Upper lobe of right lung (tissue), 1 donor: ENCODE measurements at regions not wholly inside any gene's neighbourhood (a gene's known extent, or its start where the extent isn't known, plus 50 kb on each side); places are given as distances from the start of the nearest gene placed in this dataset.

Experiments used
- ATAC-seq: fragments of 200-7000 bp; cut with Tn5 transposase; one replicate; pipeline ENCODE4 v1.9.1; 2020; ENCODE audit warnings: mild to moderate bottlenecking, moderate library complexity
- DNase-seq: peaks from one replicate; pipeline ENCODE4 v3.0.0-alpha.2; 2020
- H3K27ac ChIP-seq: fragments of 200-600 bp; one replicate; pipeline ENCODE4 v1.8.0; 2022
- H3K27me3 ChIP-seq: fragments of 200-600 bp; one replicate; pipeline ENCODE4 v1.8.0; 2022; ENCODE audit warnings: mild to moderate bottlenecking
- H3K36me3 ChIP-seq: fragments of 200-600 bp; one replicate; pipeline ENCODE4 v1.8.0; 2022
- H3K4me1 ChIP-seq: fragments of 200-600 bp; one replicate; pipeline ENCODE4 v1.8.0; 2022
- H3K4me3 ChIP-seq: fragments of 200-600 bp; one replicate; pipeline ENCODE4 v1.8.0; 2022; ENCODE audit warnings: mild to moderate bottlenecking
- H3K9me3 ChIP-seq: fragments of 200-600 bp; one replicate; pipeline ENCODE4 v1.8.0; 2022
- CTCF ChIP-seq: fragments of 200-600 bp; IDR thresholded peaks from one replicate; pipeline ENCODE4 v1.8.0; 2022; ENCODE audit warnings: antibody characterized with exemption
- intact Hi-C: fragments of 100-400 bp; cut with DNase I; formaldehyde crosslinking; loops from one replicate; pipeline ENCODE4 v1.11.0; 2022
- donor health status: DM: no; HTN: yes; CAD: no; lungs with severe emphysema.

GRCh38 chr5:12707560-12707959 lies 803.3 kb upstream of the CTNND2 start:
- no peaks in the 10 kb centered on the region for H3K27me3 ChIP-seq
- no peaks in the 10 kb centered on the region for H3K36me3 ChIP-seq
- ATAC-seq, result no peak
- no peaks in the 10 kb centered on the region for H3K9me3 ChIP-seq
- H3K27ac ChIP-seq, result no peak overlapping the region
- H3K4me3 ChIP-seq, result no peak overlapping the region
- intact Hi-C loops, result no loop called here
- TF ChIP-seq CTCF, result no peak
- no peak for DNase-seq
- no peaks in the 10 kb centered on the region for H3K4me1 ChIP-seq

GRCh38 chr5:12704955-12705354 lies 800.7 kb upstream of the CTNND2 start:
- DNase-seq (no peak), ATAC-seq (no peak)
- Histone ChIP-seq H3K4me1 (no peaks in the 10 kb centered on the region), H3K27me3 (no peaks in the 10 kb centered on the region), H3K36me3 (no peaks in the 10 kb centered on the region), H3K4me3 (no peak overlapping the region), H3K9me3 (no peaks in the 10 kb centered on the region), H3K27ac (no peak overlapping the region)
- no peak for TF ChIP-seq CTCF
- intact Hi-C loops, result no loop called here

- DNase-seq (no peak), ATAC-seq (no peak)
- intact Hi-C loops, result no loop called here
- Histone ChIP-seq H3K36me3 (no peaks in the 10 kb centered on the region), H3K27ac (no peak overlapping the region), H3K9me3 (no peaks in the 10 kb centered on the region), H3K27me3 (no peaks in the 10 kb centered on the region), H3K4me1 (no peaks in the 10 kb centered on the region), H3K4me3 (no peak overlapping the region)
- no peak for TF ChIP-seq CTCF
Observed at GRCh38 chr5:12703254-12703653, 799.0 kb upstream of the CTNND2 start.

DNA sequence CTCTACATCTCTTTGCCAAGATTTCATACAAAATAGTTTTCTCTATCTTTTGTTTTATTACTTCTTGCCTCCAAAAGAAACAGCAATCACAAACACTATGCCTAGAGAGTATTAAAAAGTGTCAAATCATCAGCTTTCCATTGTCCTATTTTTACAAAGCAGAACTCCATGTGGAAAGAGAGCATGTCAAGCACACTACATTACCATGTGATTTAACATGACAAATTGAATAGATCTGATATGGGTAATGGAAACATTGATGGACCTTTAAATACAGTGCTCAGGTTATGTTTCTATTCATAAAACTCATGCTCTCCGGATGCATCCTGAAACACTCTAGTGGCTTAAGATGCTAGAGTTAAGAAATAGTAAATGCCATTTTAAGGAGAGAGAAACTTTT lies 791.4 kb upstream of the CTNND2 start:
- no peak for ATAC-seq
- Histone ChIP-seq H3K9me3 (no peaks in the 10 kb centered on the region), H3K36me3 (no peaks in the 10 kb centered on the region), H3K4me3 (no peak overlapping the region), H3K27ac (no peak overlapping the region), H3K27me3 (no peaks in the 10 kb centered on the region), H3K4me1 (no peaks in the 10 kb centered on the region)
- no peak for TF ChIP-seq CTCF
- DNase-seq, result no peak
- intact Hi-C loops, result no loop called here

- DNase-seq (no peak), ATAC-seq (no peak)
- Histone ChIP-seq H3K9me3 (no peaks in the 10 kb centered on the region), H3K36me3 (no peaks in the 10 kb centered on the region), H3K4me1 (no peaks in the 10 kb centered on the region), H3K27ac (no peak overlapping the region), H3K4me3 (no peak overlapping the region), H3K27me3 (no peaks in the 10 kb centered on the region)
- intact Hi-C loops, result no loop called here
- no peak for TF ChIP-seq CTCF
Observed at GRCh38 chr5:12691330-12691729, 787.1 kb upstream of the CTNND2 start.

DNA sequence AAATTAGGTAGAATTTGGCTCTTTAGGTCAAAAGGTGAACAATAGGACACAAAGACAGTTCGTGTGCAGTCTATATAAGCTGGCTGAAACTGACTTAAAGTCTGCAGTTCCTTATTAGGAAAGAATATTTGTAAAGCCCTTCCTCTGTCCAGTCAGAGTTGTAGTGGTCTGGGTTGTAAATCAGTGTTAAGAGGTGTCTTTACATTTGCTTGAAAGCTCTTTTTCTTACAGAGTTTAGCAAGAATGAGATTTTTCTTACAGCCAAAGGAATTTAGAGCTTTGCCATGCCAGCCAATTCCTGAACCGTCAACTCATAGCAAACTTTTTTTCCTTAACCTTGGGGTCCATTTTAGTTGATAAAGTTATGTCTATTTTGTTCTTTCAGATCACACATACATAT lies 786.1 kb upstream of the CTNND2 start:
- H3K9me3 ChIP-seq, result no peaks in the 10 kb centered on the region
- intact Hi-C loops, result no loop called here
- ATAC-seq (no peak), DNase-seq (no peak)
- H3K36me3 ChIP-seq, result no peaks in the 10 kb centered on the region
- H3K4me3 ChIP-seq, result no peak overlapping the region
- no peaks in the 10 kb centered on the region for H3K27me3 ChIP-seq
- TF ChIP-seq CTCF, result no peak
- H3K27ac ChIP-seq, result no peak overlapping the region
- no peaks in the 10 kb centered on the region for H3K4me1 ChIP-seq
